GM18507 (cell line): ENCODE measurements at regions not wholly inside any gene's neighbourhood (a gene's known extent, or its start where the extent isn't known, plus 50 kb on each side); places are given as distances from the start of the nearest gene placed in this dataset.
"Not testable (repeated sequence)": the region's sequence is repeated elsewhere in the genome, so short reads cannot be mapped to it uniquely, and the experiment has no call there.

ENCODE experiments used
- DNase-seq: peaks from one replicate; pipeline ENCODE4 v3.0.0; 2011; ENCODE audit warnings: low read depth; ENCODE audit not compliant: insufficient read length; ENCODE audit errors: extremely low spot score
- FAIRE-seq: peaks from 2 replicates; lab custom pipeline; 2011; peaks lifted over from hg19 to GRCh38; lab: Jason Lieb, UNC

GRCh38 chr10:35963685-35964084, 321.6 kb upstream of the FZD8 start:
- no peak for FAIRE-seq
- DNase-seq: no peak

GRCh38 chr10:35961501-35961900, 319.4 kb upstream of the FZD8 start:
- no peak for DNase-seq
- FAIRE-seq: no peak

GRCh38 chr10:35959252-35959651, 317.2 kb upstream of the FZD8 start:
- FAIRE-seq: no peak
- no peak for DNase-seq

GRCh38 chr10:35958609-35959008, 316.5 kb upstream of the FZD8 start:
- not testable (repeated sequence) for FAIRE-seq, DNase-seq

GRCh38 chr10:35950701-35951100, 308.6 kb upstream of the FZD8 start:
- DNase-seq (no peak), FAIRE-seq (no peak)

- FAIRE-seq (no peak), DNase-seq (no peak)
These were observed 308.1 kb upstream of the FZD8 start for GRCh38 chr10:35950226-35950625.

- FAIRE-seq: no peak
- no peak for DNase-seq
These were observed 307.7 kb upstream of the FZD8 start for GRCh38 chr10:35949811-35950211.

GRCh38 chr10:35946556-35946955, 304.5 kb upstream of the FZD8 start:
- FAIRE-seq: no peak
- DNase-seq: no peak

GRCh38 chr10:35942057-35942456, 300.0 kb upstream of the FZD8 start:
- no peak for FAIRE-seq
- no peak for DNase-seq

GRCh38 chr10:35940141-35941041, 298.3 kb upstream of the FZD8 start:
- DNase-seq: no peak

GRCh38 chr10:35938160-35938559, 296.1 kb upstream of the FZD8 start:
- FAIRE-seq (no peak), DNase-seq (no peak)

More at GRCh38 chr10:35940141-35941041, 298.3 kb upstream of the FZD8 start:
- FAIRE-seq: no peak

- DNase-seq: no peak
- no peak for FAIRE-seq
These were observed 295.4 kb upstream of the FZD8 start for GRCh38 chr10:35937546-35937945.

- FAIRE-seq: no peak
- DNase-seq: no peak
These were observed 292.5 kb upstream of the FZD8 start for GRCh38 chr10:35934642-35934995.

GRCh38 chr10:35933940-35934641, 292.0 kb upstream of the FZD8 start:
- DNase-seq (no peak), FAIRE-seq (no peak)

- FAIRE-seq: no peak
- DNase-seq: no peak
These were observed 291.4 kb upstream of the FZD8 start for GRCh38 chr10:35933491-35933890.

GRCh38 chr10:35929962-35930361, 287.9 kb upstream of the FZD8 start:
- FAIRE-seq, DNase-seq: not testable (repeated sequence)

GRCh38 chr10:35928748-35929147, 286.7 kb upstream of the FZD8 start:
- DNase-seq (no peak), FAIRE-seq (no peak)

GRCh38 chr10:35927990-35928488, 285.9 kb upstream of the FZD8 start:
- DNase-seq: no peak
- no peak for FAIRE-seq

- no peak for DNase-seq
- no peak for FAIRE-seq
These were observed 285.2 kb upstream of the FZD8 start for GRCh38 chr10:35927341-35927740.

GRCh38 chr10:35926846-35927245, 284.8 kb upstream of the FZD8 start:
- FAIRE-seq (no peak), DNase-seq (no peak)

GRCh38 chr10:35925493-35925892, 283.4 kb upstream of the FZD8 start:
- FAIRE-seq (no peak), DNase-seq (no peak)
